ENCODE measurements at regions not wholly inside any gene's neighbourhood (a gene's known extent, or its start where the extent isn't known, plus 50 kb on each side); places are given as distances from the start of the nearest gene placed in this dataset.
"Not testable (repeated sequence)": the region's sequence is repeated elsewhere in the genome, so short reads cannot be mapped to it uniquely, and the experiment has no call there.

DNA sequence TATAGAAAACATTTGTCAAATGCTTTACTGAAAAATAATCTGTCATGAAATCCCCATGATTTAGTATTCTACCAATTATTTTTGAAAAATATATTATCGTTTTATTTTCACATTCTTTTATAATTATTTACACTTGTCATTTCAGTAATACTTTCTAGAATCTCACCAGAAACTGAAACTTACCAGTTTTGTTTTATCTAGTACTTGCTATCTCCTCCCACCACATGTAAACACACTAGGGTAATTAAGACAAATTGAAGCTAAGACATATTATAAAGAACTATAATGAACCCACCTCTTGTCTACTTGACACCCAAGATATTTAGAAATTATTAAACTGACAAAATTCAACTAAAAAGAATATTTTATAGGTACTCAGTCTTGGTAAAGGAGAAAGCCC, 51.5 kb upstream of the GRM3 start:
- DNase-seq, result no peak

DNA sequence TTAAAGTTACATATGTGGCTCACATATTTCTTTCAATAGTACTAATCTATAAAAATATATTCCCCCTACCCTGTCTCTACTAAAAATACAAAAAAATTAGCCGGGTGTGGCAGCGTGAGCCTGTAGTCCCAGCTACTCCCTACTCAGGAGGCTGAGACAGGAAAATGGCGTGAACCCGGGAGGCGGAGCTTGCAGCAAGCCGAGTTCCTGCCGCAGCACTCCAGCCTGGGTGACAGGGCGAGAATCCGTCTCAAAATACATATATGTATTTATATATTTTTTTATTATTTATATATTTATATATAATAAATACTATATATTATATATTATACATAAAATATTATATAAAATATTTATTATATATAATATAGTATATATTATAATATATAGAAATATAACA, 69.7 kb upstream of the GRM3 start:
- no peak for DNase-seq

DNA sequence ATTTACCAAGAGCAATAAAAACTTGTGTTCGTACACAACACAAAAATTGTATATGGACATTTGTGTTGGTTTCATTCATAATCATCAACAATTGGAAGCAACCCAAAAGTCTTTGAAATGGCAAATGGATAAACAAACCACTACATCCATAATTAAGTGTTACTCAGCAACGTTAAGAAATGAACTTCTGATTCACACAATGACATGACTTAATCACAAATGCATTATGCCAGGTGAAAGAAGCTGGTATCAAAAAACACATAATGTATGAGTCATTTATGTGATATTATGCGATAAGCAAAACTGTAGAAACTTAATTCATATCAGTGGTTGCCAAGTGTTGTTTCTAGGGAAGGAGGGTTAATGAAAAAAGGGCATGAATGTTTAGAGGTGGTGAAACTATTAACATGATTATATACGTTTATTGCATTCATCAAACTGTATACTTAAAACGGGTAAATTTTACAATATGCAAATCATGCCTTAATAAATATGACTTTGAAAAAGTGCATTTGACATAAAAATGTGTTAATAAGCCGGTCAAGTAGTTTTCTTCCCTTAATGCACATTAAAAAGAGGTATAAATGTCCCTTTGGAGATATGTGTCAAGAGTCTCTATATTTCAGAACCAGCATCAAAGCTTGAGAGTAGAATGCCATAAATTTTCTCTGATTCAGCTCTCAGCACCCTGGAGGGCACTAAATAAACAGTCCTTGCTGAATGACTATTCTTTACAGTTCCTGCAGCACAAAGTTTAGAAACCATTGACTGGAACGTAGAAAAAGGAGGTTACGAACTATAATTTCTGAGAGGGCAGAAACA, 84.8 kb upstream of the GRM3 start:
- DNase-seq, result no peak

DNA sequence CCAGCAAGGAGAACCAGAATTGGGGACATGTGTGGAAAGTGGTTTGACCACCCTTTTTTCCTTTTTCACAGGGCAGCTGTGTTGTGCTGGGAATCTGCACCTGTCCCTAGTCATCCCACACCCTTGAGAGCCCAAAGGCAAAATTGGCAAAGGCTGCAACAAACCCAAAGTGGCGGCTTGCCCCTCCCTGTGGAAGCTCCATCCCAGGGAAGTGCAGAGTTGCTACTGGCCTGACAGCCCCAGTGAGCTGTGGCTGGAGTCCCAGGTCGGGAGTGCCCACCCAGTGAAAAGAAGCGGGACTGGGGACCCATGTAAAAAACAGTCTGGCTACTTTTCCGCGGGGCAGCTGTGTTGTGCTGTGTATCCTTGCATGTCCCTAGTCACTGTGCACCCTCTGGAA, 109.1 kb upstream of the GRM3 start:
- no peak for DNase-seq

DNA sequence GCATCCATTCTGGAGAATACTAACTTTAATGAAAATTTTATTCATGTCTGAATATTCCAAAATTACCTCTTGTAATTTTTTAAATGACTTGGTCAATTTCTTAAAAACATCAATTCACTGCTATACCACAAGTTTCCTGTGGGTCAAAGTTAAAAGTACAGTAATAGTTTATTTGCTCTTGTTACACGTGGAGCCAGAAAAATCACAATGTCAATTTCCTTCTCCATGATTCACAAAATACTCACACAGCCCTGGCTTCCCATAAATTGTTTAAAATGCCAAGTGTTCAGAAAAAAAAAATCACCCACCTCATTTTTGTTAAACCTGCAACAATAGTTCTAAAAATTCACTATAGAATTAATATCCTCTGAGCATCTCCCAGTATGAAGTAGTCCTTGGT, 139.5 kb upstream of the GRM3 start:
- DNase-seq, result no peak

DNA sequence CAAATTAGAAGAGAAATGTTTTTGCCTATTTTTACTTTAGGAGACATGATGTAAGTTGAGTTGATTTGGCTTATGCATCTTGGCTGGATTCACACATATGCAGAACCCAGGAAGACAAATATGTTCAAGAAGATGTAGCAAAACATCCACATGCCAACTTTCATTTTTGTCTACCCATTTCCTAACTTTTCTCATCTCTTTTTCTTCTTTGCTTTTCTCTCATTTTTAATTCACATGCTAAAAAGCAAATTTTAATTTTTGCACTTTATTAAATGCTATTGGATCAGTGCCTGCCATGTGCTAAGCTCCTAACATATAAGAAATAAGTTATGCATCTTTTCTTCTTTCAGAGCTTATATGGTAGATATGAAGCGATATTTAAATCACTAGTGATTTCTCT, 143.7 kb upstream of the GRM3 start:
- DNase-seq, result no peak

DNA sequence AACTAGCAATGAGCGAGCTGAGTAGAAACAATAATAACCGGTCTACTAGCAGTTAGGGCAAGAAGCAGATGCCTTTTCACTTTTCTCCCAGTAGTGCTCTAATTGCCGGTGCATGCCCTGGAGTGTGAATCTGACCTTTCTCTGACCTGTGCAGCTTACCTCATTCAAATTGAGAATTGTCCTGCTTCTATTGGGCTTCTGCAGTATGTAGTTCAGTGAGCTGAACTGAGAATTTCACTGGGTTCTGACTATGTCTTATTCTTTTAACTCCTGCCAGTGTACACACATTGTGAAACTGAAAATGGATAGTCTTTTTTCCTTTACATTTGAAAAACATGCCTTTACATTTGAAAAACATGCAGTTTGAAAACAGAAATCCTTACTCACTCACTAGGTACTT, 157.9 kb upstream of the GRM3 start:
- DNase-seq, result no peak

DNA sequence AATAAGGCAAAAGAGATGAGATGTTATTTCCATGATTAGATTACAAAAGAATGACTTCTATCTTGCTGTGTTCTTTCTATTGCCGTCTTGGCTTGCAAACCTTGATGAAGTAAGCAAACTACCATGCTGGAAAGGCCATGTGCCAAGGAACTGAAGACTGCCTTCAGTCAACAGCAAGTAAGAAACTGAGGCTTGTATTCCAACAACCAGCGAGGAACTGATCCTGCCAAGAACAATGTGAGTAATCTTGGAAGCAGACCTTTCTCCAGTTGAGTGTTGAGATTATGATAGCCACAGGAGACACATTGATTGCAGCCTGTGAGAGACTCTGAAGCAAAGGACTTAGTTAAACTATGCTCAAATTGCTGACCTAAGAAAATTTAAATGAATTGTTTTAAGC, 164.6 kb upstream of the GRM3 start:
- DNase-seq, result no peak

DNA sequence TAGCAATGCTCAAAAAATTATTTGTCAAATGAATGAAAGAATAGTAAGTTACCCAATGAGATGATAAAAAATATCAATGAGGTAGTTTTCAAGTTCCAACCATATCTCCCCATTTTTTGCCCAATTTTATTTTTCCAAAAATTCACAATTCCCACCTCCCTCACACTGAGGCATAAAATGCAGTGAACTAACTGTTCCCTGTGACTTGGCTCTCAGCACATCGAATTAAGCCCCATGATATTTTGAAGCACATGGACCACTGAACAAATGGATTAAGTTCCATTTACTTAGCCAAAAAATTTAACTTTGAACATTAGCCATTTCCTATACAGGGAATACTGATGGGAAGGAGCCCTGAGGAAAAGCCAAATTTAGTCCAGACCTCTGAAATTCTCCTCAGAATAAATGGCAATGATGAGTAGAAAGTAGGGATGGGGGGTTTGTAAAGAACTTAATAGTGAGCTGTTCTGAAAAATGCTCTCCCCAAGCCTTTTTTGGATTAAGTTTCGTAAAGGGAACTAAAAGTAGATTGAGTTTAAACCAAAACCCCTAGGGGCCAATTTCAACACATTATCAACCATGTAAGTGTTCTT, 166.3 kb upstream of the GRM3 start:
- no peak for DNase-seq

DNA sequence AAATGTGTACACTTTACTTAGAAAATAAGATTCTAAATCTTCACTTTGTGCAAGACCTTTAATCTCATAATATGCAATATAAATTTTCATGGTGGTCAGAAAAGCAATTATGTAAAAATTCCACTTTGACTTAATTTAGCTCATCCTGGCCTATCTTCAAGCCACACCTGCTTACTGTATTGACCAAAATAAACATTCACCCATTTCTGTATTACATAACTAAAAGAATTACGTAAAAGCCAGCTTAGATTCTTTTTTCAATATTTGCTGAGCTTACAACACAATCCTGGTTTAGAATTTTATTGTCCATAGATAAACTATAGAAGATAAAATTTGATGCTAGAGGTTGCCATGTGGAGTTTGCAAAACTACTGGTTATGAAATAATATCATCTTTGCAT, 172.9 kb upstream of the GRM3 start:
- DNase-seq, result no peak

DNA sequence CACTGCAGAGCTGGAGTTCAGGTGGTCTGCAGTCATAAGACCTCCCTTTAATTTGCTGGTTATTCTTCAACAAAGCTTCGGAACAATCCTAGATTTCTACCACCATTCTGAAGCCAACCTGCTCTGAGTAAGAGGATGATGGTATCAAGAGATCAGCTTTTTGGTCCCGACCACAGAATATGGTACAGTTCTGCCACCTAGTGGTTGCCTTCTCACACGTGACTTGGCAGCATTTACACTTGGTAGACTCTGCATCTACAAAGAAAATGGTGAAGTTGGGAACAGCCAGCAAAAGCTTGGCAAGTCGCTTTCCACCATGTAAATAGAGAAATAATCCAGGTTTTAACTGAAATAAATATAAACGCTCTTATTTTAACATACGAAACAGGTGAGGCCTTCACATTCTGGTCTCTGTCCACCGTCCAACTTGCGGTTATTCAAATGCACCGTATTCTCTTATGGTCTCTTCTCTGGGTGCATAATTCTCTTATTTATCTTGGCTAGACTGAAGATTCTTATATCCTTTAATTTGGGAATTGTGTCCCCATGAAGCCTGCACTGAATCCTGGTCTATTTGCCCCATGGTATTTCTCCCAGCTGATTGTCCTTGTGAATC, 173.9 kb upstream of the GRM3 start:
- DNase-seq, result peak; percentile 3

DNA sequence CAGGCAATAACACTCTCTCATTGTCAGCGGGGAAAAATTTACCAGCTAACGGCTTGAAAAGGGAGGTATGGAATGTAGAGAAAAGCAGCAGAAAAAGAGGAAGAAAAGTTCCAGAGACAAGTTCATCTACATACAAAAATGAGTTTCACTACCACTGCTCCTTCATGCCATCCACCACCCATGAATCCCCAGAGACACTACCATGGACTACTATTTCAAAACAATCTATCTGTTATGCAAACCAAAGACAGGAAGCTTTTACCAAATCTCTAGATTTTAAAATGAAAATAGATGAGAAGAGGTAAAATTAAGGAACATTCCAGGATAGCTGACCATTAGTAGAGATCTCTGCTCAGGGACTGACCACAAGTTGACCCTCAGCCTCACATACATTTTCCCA, 189.0 kb upstream of the GRM3 start:
- DNase-seq, result no peak

DNA sequence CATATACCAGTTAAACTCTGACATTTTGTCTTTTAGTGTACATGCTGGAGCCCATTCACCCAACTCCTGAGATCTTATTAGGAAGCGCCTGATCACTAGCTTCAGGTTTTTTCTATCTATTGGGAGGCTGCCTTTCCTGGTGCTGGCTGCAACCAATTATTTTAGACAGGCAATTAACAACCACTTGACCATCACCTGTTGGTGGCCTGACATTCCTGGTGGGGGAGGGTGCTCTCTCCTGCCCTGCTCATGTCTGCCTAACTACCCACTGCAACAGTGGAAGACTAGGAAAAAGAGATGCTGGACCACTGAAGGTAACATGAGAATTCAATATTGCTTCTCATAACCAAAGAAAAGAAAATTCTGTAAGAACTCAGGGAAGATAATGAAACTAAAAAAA, 190.3 kb upstream of the GRM3 start:
- no peak for DNase-seq

DNA sequence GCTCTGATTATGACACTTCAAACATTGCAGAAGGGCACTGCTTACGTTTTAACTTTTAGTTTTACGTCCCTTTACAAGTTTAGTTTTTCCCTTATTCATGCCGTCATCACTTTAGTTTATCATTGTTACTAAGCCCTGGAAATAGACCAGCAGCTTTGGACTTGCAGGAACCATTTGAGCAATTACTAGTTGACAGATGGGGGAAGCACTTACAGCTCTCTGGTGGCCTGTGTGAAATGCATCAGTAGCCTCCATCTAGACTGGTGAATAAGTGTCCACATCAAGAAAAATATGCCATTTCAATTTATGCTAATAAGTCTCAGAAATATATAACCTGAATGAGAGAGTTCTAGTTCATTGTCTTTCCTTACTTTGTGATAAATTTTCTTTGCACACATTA, 194.9 kb upstream of the GRM3 start:
- DNase-seq, result no peak

DNA sequence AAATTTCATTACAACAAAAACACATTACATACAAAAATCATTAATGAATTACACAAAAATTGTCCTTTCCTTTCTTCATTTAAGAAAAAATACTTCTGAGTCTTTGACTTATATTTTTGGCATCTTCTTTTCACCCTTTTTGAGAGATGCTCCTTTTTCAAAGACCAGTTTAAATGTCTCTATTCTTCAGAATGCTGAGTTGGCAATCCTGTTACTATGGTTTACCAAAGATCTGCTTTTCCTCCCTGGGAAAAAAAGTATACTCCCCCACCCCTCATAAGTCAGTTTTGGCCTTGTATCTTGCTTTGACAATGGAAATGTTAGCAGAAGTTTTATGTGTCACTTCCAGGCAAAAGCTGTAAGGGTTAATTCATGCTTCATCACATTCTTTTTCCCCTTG, 198.4 kb upstream of the GRM3 start:
- no peak for DNase-seq

DNA sequence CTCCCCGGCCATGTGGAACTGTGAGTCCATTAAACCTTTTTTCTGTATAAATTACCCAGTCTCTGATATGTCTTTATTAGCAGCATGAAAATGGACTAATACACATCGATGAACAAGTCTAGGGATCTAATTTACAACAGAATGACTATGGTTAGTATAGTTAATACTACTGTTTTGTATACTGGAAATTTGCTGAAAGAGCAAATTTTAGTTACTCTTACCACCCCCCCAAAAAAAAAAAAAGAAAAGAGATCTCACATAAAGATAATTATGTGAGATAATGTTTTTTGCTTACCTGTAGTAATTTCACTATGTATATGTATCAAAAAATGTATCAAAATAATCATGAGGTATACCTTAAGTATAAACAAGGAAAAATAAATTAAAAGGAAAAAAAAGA, 199.5 kb upstream of the GRM3 start:
- DNase-seq, result no peak

DNA sequence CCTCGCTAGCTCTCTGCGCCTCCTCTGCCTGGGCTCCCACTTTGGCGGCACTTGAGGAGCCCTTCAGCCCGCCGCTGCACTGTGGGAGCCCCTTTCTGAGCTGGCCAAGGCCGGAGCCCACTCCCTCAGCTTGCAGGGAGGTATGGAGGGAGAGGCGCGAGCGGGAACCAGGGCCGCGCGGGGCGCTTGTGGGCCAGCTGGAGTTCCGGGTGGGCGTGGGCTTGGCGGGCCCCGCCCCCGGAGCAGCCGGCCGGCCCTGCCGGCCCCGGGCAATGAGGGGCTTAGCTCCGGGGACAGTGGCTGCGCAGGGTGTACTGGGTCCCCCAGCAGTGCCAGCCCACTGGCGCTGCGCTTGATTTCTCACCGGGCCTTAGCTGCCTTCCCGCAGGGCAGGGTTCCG, 203.3 kb upstream of the GRM3 start:
- not testable (repeated sequence) for DNase-seq

DNA sequence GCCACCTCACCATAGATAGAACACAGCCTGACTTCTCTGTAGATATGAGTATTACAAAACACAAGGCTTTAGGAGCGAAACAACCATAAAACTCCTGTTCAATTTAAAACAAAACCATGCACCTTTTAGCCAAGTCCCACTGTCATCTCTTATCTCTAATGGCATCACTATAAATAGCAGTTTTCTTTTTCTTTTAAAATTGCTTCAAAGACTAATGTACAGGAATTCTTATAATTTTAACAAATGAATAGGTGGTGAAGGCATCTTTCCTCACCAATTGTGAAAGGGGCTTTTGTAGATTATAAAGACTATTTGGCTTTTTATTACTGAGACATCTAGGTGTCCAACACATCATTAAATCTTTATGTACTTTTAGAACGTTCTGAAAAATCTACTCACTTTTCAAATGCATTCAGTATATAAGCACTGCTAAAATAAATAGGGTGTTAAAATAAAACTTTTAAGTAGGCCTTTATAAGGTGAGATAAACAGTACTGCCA, 205.7 kb upstream of the GRM3 start:
- DNase-seq, result no peak

DNA sequence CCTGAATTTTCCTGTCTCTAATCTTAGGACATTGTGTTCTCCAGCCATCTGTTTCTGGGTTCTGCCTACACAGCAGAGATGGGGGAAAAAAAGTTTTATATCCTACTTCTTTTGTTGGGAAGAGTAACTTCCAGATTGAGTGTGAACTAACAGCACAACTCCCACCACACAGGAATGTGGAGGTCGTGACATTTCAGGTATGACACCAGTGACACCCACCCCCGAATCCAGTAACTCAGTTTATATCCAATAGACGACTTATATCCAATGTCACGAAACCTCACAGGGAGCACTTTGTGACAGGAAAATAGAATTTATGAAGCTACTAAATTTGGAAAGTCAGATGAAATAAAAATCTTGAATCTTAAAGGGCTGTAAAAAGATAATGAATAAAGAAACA, 211.9 kb upstream of the GRM3 start:
- no peak for DNase-seq

DNA sequence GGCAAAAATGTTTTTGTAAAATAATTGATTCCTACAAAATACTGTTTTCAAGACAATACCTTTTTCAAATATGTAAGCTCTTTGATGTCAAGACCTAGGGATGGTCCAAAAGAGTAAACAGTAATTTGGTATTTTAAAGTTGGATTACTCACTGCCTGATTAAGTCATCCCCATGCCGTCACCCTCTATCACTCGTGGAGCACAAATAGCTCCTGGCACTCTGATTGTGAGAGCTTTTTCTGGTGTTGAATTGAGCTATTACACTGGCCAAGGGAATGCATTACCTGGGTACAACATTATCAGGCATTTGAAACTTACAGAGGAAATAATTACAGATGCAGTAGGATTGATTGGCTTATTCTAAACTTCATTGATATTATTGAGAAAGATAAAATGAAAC, 231.9 kb upstream of the GRM3 start:
- DNase-seq, result no peak

DNA sequence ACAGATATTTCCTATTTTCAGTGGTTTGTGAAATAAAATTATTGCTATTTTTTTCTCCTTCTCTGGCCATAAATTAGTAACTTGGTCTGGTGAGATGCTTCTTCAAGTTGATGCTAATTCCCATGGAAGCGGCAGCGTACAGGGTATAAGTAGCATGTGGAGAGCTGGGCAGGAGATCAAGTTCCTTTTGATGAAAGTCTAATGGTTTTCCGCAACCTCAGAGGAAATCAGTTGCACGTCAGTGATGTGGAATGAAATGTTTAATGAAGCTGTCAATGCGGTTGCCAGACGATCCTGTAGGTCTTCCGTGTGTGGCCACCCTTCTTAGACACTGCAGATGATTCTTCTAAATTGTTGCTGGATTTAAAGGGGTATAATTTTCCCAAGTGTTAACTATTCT, 236.4 kb upstream of the GRM3 start:
- DNase-seq, result no peak

DNA sequence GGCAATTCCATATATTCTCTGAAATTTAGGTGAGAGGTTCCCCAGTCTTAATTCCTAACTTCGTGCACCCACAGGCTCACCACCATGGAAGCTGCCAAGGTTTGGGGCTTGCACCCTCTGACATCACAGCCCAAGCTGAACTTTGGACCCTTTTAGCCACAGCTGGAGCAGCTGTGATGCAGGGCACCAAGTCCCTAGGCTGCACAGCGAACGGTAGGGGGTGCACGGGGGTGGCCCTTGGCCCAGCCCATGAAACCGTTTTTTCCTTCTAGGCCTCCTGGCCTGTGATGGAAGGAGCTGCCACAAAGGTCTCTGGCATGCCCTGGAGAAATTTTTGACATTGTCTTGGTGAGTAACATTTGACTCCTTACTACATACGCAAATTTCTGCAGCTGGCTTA, 251.9 kb upstream of the GRM3 start:
- DNase-seq, result no peak

DNA sequence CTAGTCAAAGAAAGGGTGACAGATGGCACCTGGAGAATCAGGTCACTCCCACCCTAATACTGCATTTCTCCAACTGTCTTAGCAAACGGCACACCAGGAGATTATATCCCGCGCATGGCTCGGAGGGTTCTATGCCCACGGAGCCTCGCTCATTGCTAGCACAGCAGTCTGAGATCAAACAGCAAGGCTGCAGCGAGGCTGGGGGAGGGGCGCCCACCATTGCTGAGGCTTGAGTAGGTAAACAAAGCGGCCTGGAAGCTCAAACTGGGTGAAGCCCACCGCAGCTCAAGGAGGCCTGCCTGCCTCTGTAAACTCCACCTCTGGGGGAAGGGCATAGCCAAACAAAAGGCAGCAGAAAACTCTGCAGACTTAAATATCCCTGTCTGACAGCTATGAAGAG, 268.1 kb upstream of the GRM3 start:
- DNase-seq, result not testable (repeated sequence)

DNA sequence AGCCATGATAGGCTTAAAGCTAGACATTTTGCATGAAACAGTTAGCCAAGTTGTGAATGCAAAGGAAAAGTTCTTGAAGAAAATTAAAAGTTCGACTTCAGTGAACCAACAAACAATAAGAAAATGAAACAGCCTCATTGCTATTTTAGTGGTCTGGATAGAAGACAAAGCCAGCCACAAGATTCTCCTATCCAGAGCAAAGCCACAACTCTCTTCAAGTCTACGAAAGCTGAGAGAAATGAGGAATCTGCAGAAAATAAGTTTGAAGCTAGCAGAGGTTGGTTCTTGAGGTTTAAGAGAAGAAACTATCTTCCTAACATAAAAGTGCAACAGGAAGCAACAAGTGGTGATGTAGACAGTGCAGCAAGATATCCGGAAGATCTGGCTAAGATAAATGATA, 271.4 kb upstream of the GRM3 start:
- no peak for DNase-seq

DNA sequence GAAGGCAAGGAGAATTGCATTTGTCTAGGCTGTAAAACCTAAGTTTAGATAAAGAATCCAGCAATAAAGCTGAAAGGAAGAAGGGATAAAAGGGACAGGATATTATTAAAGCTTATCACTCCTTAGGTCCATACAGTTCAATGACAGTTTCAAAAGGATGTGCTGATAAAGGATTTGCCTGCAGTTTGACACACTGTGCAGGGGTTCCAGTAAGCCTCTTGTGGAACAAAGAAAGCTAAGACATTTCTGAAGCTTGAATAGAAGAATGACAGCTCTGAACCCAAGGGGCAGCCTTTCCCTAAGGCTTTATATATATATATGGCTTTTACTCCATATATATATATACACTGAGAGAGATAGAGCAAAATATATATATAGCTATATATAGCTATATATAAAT, 276.8 kb upstream of the GRM3 start:
- no peak for DNase-seq

Data from activated gamma-delta T cell treated with Interleukin-2 at 50 U/mL for 16 hours (primary cell).